ENCODE measurements at regions not wholly inside any gene's neighbourhood (a gene's known extent, or its start where the extent isn't known, plus 50 kb on each side); places are given as distances from the start of the nearest gene placed in this dataset.

GRCh38 chrX:46258356-46258755, 286.9 kb downstream of the ZNF674 start:
- no peaks in the 10 kb centered on the region for H3K79me2 ChIP-seq (ENCODE audit: insufficient read depth, low read length)
- WGBS (ENCODE audit: insufficient coverage), result no CpG with 5 or more reads among the region's 1 CpG
- Mint-ChIP-seq H3K36me3 (no peaks in the 10 kb centered on the region), H3K4me3 (no peak overlapping the region), H3K27ac (no peak overlapping the region), H3K27me3 (ENCODE audit: low read depth in 3 of 3) (peaks cover 0 to 10% (median 2%) of the 10 kb centered on the region in 3 donors), H3K9me3 (peaks cover 0 to 2% (median 0%) of the 10 kb centered on the region in 7 donors), H3K4me1 (peaks cover 3% of the 10 kb centered on the region)
- no peak overlapping the region for H3K27ac ChIP-seq (ENCODE audit: low read depth in 1 of 2, low read length in 2 of 2)
- no peaks in the 10 kb centered on the region for H4K20me1 ChIP-seq (ENCODE audit: insufficient read depth, low read length)
- no peak overlapping the region for H2AFZ ChIP-seq (ENCODE audit: insufficient read depth, low read depth, low read length, poor library complexity, severe bottlenecking)
- no peak overlapping the region for H3K9ac ChIP-seq (ENCODE audit: insufficient read depth, low read length, poor library complexity, severe bottlenecking)
- intact Hi-C loops (cut with micrococcal nuclease), result no loop called here
- no peaks in the 10 kb centered on the region for H3K4me1 ChIP-seq (ENCODE audit: control insufficient read depth in 1 of 2, insufficient read depth in 2 of 2, low read length in 2 of 2)
- no peaks in the 10 kb centered on the region for H3K36me3 ChIP-seq (replicated peaks in 1 of 2; ENCODE audit: control insufficient read depth in 1 of 2, insufficient read depth in 2 of 2, low read length in 2 of 2)
- no peak for DNase-seq
- H3K9me3 ChIP-seq (replicated peaks in 1 of 2; ENCODE audit: control insufficient read depth in 1 of 2, insufficient read depth in 1 of 2, low read length in 2 of 2), result no peaks in the 10 kb centered on the region
- no peaks in the 10 kb centered on the region for H3K27me3 ChIP-seq (ENCODE audit: control insufficient read depth in 2 of 2, insufficient read depth in 2 of 2, low read length in 2 of 2)
- no peak overlapping the region for H3K4me2 ChIP-seq (replicated peaks; ENCODE audit: extremely low read depth, low read length, poor library complexity, severe bottlenecking)
- no peak overlapping the region for H3K4me3 ChIP-seq (replicated peaks in 1 of 3; ENCODE audit: low read depth in 2 of 3, low read length in 3 of 3)
- no peak for TF ChIP-seq CTCF (IDR thresholded peaks at IDR 0.05)

- peaks cover 3% of the 10 kb centered on the region for H3K4me1 Mint-ChIP-seq
- no peak overlapping the region for H3K27ac Mint-ChIP-seq
- Histone ChIP-seq H4K20me1 (ENCODE audit: insufficient read depth, low read length) (no peaks in the 10 kb centered on the region), H3K79me2 (ENCODE audit: insufficient read depth, low read length) (no peaks in the 10 kb centered on the region), H3K27me3 (ENCODE audit: control insufficient read depth in 2 of 2, insufficient read depth in 2 of 2, low read length in 2 of 2) (no peaks in the 10 kb centered on the region), H3K4me3 (replicated peaks in 1 of 3; ENCODE audit: low read depth in 2 of 3, low read length in 3 of 3) (no peak overlapping the region), H2AFZ (ENCODE audit: insufficient read depth, low read depth, low read length, poor library complexity, severe bottlenecking) (no peak overlapping the region), H3K9me3 (replicated peaks in 1 of 2; ENCODE audit: control insufficient read depth in 1 of 2, insufficient read depth in 1 of 2, low read length in 2 of 2) (no peaks in the 10 kb centered on the region), H3K9ac (ENCODE audit: insufficient read depth, low read length, poor library complexity, severe bottlenecking) (no peak overlapping the region), H3K4me1 (ENCODE audit: control insufficient read depth in 1 of 2, insufficient read depth in 2 of 2, low read length in 2 of 2) (no peaks in the 10 kb centered on the region), H3K4me2 (replicated peaks; ENCODE audit: extremely low read depth, low read length, poor library complexity, severe bottlenecking) (no peak overlapping the region), H3K27ac (ENCODE audit: low read depth in 1 of 2, low read length in 2 of 2) (no peak overlapping the region), H3K36me3 (replicated peaks in 1 of 2; ENCODE audit: control insufficient read depth in 1 of 2, insufficient read depth in 2 of 2, low read length in 2 of 2) (no peaks in the 10 kb centered on the region)
- no peak for DNase-seq
- H3K27me3 Mint-ChIP-seq (ENCODE audit: low read depth in 3 of 3), result peaks cover 0 to 10% (median 2%) of the 10 kb centered on the region in 3 donors
- WGBS (ENCODE audit: insufficient coverage), result no CpG with 5 or more reads among the region's 5 CpGs
- peaks cover 0 to 2% (median 0%) of the 10 kb centered on the region in 7 donors for H3K9me3 Mint-ChIP-seq
- H3K4me3 Mint-ChIP-seq, result no peak overlapping the region
- intact Hi-C loops (cut with micrococcal nuclease), result no loop called here
- no peak for TF ChIP-seq CTCF (IDR thresholded peaks at IDR 0.05)
- H3K36me3 Mint-ChIP-seq, result no peaks in the 10 kb centered on the region
These were observed 287.8 kb downstream of the ZNF674 start for GRCh38 chrX:46257451-46257879.
